Type B pancreatic cell (in vitro differentiated cells): ENCODE measurements at regions not wholly inside any gene's neighbourhood (a gene's known extent, or its start where the extent isn't known, plus 50 kb on each side); places are given as distances from the start of the nearest gene placed in this dataset.

Source experiments
- DNase-seq: peaks from one replicate; pipeline ENCODE4 v3.0.0; 2021; ENCODE audit warnings: mixed read lengths; ENCODE audit not compliant: unreplicated experiment; ENCODE audit errors: extremely low spot score
- H3K27ac Mint-ChIP-seq: 2 replicates; pipeline ENCODE4 v1.8.0; 2021; ENCODE audit warnings: mild to moderate bottlenecking, mixed read lengths
- H3K27me3 Mint-ChIP-seq: 2 replicates; pipeline ENCODE4 v1.8.0; 2021; ENCODE audit warnings: mixed read lengths
- H3K36me3 Mint-ChIP-seq: 2 replicates; pipeline ENCODE4 v1.8.0; 2021; ENCODE audit warnings: mixed read lengths
- H3K4me1 Mint-ChIP-seq: one replicate; pipeline ENCODE4 v1.8.0; 2021; ENCODE audit warnings: mixed read lengths; ENCODE audit not compliant: unreplicated experiment
- H3K4me3 Mint-ChIP-seq: 2 replicates; pipeline ENCODE4 v1.8.0; 2021; ENCODE audit warnings: mild to moderate bottlenecking, mixed read lengths
- H3K9me3 Mint-ChIP-seq: 2 replicates; pipeline ENCODE4 v1.8.0; 2021; ENCODE audit warnings: mixed read lengths
- CTCF ChIP-seq: fragments of 200-600 bp; sonication (generic); conservative IDR thresholded peaks from 2 replicates; pipeline ENCODE4 v1.5.0; 2021; ENCODE audit warnings: antibody characterized with exemption, mild to moderate bottlenecking

GRCh38 chr6:9977411-9977810 is 437.5 kb downstream of the TFAP2A start:
- DNase-seq, result no peak
- Mint-ChIP-seq H3K4me3 (no peak overlapping the region), H3K9me3 (no peaks in the 10 kb centered on the region), H3K4me1 (no peaks in the 10 kb centered on the region), H3K27ac (no peak overlapping the region), H3K36me3 (no peaks in the 10 kb centered on the region), H3K27me3 (no peaks in the 10 kb centered on the region)
- TF ChIP-seq CTCF, result no peak

- no peak for TF ChIP-seq CTCF
- no peak overlapping the region for H3K27ac Mint-ChIP-seq
- H3K27me3 Mint-ChIP-seq, result no peaks in the 10 kb centered on the region
- no peaks in the 10 kb centered on the region for H3K36me3 Mint-ChIP-seq
- H3K9me3 Mint-ChIP-seq, result no peaks in the 10 kb centered on the region
- H3K4me1 Mint-ChIP-seq, result no peaks in the 10 kb centered on the region
- DNase-seq, result no peak
- H3K4me3 Mint-ChIP-seq, result no peak overlapping the region
These were observed 453.2 kb downstream of the TFAP2A start for GRCh38 chr6:9961646-9962045.

GRCh38 chr6:9957215-9957759 is 457.6 kb downstream of the TFAP2A start:
- Mint-ChIP-seq H3K4me3 (no peak overlapping the region), H3K4me1 (no peaks in the 10 kb centered on the region), H3K9me3 (no peaks in the 10 kb centered on the region), H3K27ac (no peak overlapping the region), H3K36me3 (no peaks in the 10 kb centered on the region), H3K27me3 (no peaks in the 10 kb centered on the region)
- no peak for TF ChIP-seq CTCF
- DNase-seq, result no peak

GRCh38 chr6:9948678-9949077 is 466.2 kb downstream of the TFAP2A start:
- Mint-ChIP-seq H3K4me3 (no peak overlapping the region), H3K27me3 (no peaks in the 10 kb centered on the region), H3K27ac (no peak overlapping the region), H3K4me1 (no peaks in the 10 kb centered on the region), H3K36me3 (no peaks in the 10 kb centered on the region), H3K9me3 (no peaks in the 10 kb centered on the region)
- TF ChIP-seq CTCF, result no peak
- DNase-seq, result no peak

GRCh38 chr6:9943986-9944385 is 470.9 kb downstream of the TFAP2A start:
- Mint-ChIP-seq H3K4me1 (peaks cover 6% of the 10 kb centered on the region), H3K27ac (no peak overlapping the region), H3K27me3 (no peaks in the 10 kb centered on the region), H3K36me3 (no peaks in the 10 kb centered on the region), H3K4me3 (no peak overlapping the region), H3K9me3 (peaks cover 4% of the 10 kb centered on the region)
- DNase-seq, result no peak
- TF ChIP-seq CTCF, result no peak

GRCh38 chr6:9943026-9943425 is 471.8 kb downstream of the TFAP2A start:
- Mint-ChIP-seq H3K4me1 (peaks cover 10% of the 10 kb centered on the region), H3K36me3 (no peaks in the 10 kb centered on the region), H3K9me3 (peaks cover 4% of the 10 kb centered on the region), H3K27ac (no peak overlapping the region), H3K4me3 (no peak overlapping the region), H3K27me3 (no peaks in the 10 kb centered on the region)
- no peak for TF ChIP-seq CTCF
- no peak for DNase-seq
